Mucosa of descending colon (tissue), 3 donors: ENCODE measurements at regions not wholly inside any gene's neighbourhood (a gene's known extent, or its start where the extent isn't known, plus 50 kb on each side); places are given as distances from the start of the nearest gene placed in this dataset.

Experiments used
- ATAC-seq: fragments of 200-7000 bp; cut with Tn5 transposase; one replicate; pipeline ENCODE4 v1.9.1; 2020; ENCODE audit warnings: mild to moderate bottlenecking, moderate library complexity
- DNase-seq, 3 donors: peaks; one replicate each; pipeline ENCODE4 v3.0.0-alpha.2; 2020
- H3K36me3 ChIP-seq: fragments of 200-600 bp; one replicate; pipeline ENCODE4 v1.8.0; 2021; ENCODE audit warnings: low read depth, mild to moderate bottlenecking
- H3K4me1 ChIP-seq: fragments of 200-600 bp; one replicate; pipeline ENCODE4 v1.8.0; 2021; ENCODE audit warnings: low read depth, mild to moderate bottlenecking
- H3K4me3 ChIP-seq: fragments of 200-600 bp; one replicate; pipeline ENCODE4 v1.8.0; 2021; ENCODE audit warnings: mild to moderate bottlenecking
- H3K9me3 ChIP-seq: fragments of 200-600 bp; one replicate; pipeline ENCODE4 v1.8.0; 2021; ENCODE audit warnings: mild to moderate bottlenecking
- CTCF ChIP-seq: fragments of 200-600 bp; IDR thresholded peaks from one replicate; pipeline ENCODE4 v1.8.0; 2022; ENCODE audit warnings: antibody characterized with exemption, mild to moderate bottlenecking
- intact Hi-C, 2 donors: fragments of 100-400 bp; cut with DNase I in 1 of 2; cut with micrococcal nuclease in 1 of 2; formaldehyde crosslinking; loops; one replicate each; pipeline versions ENCODE4 v1.11.0 to v1.11.1; 2022; cut with DNase I, micrococcal nuclease
- donor health status: DM: no; HTN: no; CAD: no; lungs with moderate emphysema.
- donor health status: DM: no; HTN: no; CAD: no.
- donor health status: DM: no; HTN: yes; CAD: no.

- DNase-seq (peak in 1 of 3 donors; percentile 44), ATAC-seq (no peak)
- Histone ChIP-seq H3K36me3 (no peaks in the 10 kb centered on the region), H3K4me3 (no peak overlapping the region), H3K4me1 (peaks cover 8% of the 10 kb centered on the region), H3K9me3 (no peaks in the 10 kb centered on the region)
- intact Hi-C loops, result loop anchor here in 1 of 2 donors (5.0 kb wide), 1 partner anchor 107 kb away; no protein-coding TSS in a partner anchor
- peak; percentile 61 for TF ChIP-seq CTCF
Measured at GRCh38 chr18:45275367-45276113, 339.7 kb upstream of the SLC14A2 start.

- DNase-seq (no peak), ATAC-seq (no peak)
- H3K36me3 ChIP-seq, result no peaks in the 10 kb centered on the region
- H3K4me1 ChIP-seq, result peaks cover 5% of the 10 kb centered on the region
- intact Hi-C loops, result loop anchor here in 1 of 2 donors (5.0 kb wide), 1 partner anchor 105 kb away; no protein-coding TSS in a partner anchor
- no peak overlapping the region for H3K4me3 ChIP-seq
- TF ChIP-seq CTCF, result no peak
- no peaks in the 10 kb centered on the region for H3K9me3 ChIP-seq
Measured at GRCh38 chr18:45276878-45277277, 338.4 kb upstream of the SLC14A2 start.

- Histone ChIP-seq H3K36me3 (no peaks in the 10 kb centered on the region), H3K4me1 (peaks cover 5% of the 10 kb centered on the region), H3K9me3 (no peaks in the 10 kb centered on the region), H3K4me3 (no peak overlapping the region)
- ATAC-seq, result peak; percentile 93
- peak in 1 of 3 donors; percentile 33 for DNase-seq
- no peak for TF ChIP-seq CTCF
- intact Hi-C loops, result loop anchor here in 1 of 2 donors (5.0 kb wide), 1 partner anchor 104 kb away; no protein-coding TSS in a partner anchor
Measured at GRCh38 chr18:45277908-45278307, 337.4 kb upstream of the SLC14A2 start.

GRCh38 chr18:45280481-45281276, 334.6 kb upstream of the SLC14A2 start:
- Histone ChIP-seq H3K9me3 (no peaks in the 10 kb centered on the region), H3K4me3 (no peak overlapping the region), H3K4me1 (peaks cover 5% of the 10 kb centered on the region), H3K36me3 (no peaks in the 10 kb centered on the region)
- DNase-seq, result no peak
- no peak for TF ChIP-seq CTCF
- intact Hi-C loops, result no loop called here
- ATAC-seq, result no peak

- no peak for ATAC-seq
- Histone ChIP-seq H3K36me3 (no peaks in the 10 kb centered on the region), H3K9me3 (no peaks in the 10 kb centered on the region), H3K4me3 (no peak overlapping the region), H3K4me1 (peaks cover 5% of the 10 kb centered on the region)
- DNase-seq, result no peak
- intact Hi-C loops, result no loop called here
- no peak for TF ChIP-seq CTCF
Measured at GRCh38 chr18:45282101-45282812, 333.0 kb upstream of the SLC14A2 start.
